ENCODE measurements at regions not wholly inside any gene's neighbourhood (a gene's known extent, or its start where the extent isn't known, plus 50 kb on each side); places are given as distances from the start of the nearest gene placed in this dataset.

DNA sequence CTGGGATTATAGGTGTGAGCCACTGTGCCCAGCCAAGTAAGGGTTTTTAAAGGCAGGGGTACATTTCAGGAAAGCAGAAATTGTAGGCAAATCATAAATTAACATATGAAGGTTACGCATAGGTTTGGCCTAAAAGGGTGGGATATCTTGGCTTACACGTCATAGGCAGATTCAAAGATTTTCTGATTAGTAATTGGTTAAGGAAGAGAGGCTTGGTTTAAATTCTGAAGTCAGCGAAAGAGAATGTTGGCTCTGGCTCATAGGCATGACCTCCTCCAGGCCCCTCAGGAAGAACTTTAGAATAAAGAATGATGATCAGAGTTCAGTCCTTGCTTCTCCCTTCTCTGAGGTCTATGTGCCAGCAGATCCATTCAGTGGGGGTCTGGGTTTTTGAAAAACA is 124.8 kb upstream of the RBBP6 start:
- Mint-ChIP-seq H3K4me3 (no peak overlapping the region), H3K27ac (no peak overlapping the region), H3K36me3 (ENCODE audit: low read depth) (no peaks in the 10 kb centered on the region), H3K27me3 (peaks cover 7% of the 10 kb centered on the region), H3K4me1 (ENCODE audit: low read depth) (no peaks in the 10 kb centered on the region), H3K9me3 (no peaks in the 10 kb centered on the region)
- ChIA-PET CTCF (no interaction called here), POLR2A (no interaction called here)
- DNase-seq (no peak), ATAC-seq (no peak)
- intact Hi-C loops (cut with micrococcal nuclease): no loop called here
- TF ChIP-seq, protein P1, sequence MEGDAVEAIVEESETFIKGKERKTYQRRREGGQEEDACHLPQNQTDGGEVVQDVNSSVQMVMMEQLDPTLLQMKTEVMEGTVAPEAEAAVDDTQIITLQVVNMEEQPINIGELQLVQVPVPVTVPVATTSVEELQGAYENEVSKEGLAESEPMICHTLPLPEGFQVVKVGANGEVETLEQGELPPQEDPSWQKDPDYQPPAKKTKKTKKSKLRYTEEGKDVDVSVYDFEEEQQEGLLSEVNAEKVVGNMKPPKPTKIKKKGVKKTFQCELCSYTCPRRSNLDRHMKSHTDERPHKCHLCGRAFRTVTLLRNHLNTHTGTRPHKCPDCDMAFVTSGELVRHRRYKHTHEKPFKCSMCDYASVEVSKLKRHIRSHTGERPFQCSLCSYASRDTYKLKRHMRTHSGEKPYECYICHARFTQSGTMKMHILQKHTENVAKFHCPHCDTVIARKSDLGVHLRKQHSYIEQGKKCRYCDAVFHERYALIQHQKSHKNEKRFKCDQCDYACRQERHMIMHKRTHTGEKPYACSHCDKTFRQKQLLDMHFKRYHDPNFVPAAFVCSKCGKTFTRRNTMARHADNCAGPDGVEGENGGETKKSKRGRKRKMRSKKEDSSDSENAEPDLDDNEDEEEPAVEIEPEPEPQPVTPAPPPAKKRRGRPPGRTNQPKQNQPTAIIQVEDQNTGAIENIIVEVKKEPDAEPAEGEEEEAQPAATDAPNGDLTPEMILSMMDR (IDR thresholded peaks at IDR 0.05): no peak

DNA sequence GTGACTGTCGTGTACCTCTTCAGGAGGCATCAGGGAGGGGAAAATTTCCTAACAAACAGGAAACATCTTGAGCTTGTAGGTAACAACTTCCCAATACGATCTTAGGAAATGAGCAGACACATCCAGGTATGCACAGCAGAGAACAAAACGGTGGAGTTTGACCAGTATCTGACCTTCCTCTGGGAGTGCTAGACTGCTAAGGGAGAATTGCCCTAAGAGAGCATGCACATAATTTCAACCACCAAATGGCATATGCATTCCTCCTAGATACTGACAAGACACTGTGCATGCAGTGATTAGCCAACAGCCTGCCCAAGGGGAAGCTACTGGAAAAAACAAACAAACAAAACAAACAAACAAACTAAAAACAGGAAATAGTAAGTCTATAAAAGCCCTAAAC is 120.6 kb upstream of the RBBP6 start:
- intact Hi-C loops (cut with micrococcal nuclease): no loop called here
- Mint-ChIP-seq H3K9me3 (no peaks in the 10 kb centered on the region), H3K27ac (no peak overlapping the region), H3K4me3 (no peak overlapping the region), H3K36me3 (ENCODE audit: low read depth) (no peaks in the 10 kb centered on the region), H3K4me1 (ENCODE audit: low read depth) (no peaks in the 10 kb centered on the region), H3K27me3 (peaks cover 7% of the 10 kb centered on the region)
- ChIA-PET POLR2A (no interaction called here), CTCF (no interaction called here)
- ATAC-seq (no peak), DNase-seq (no peak)
- TF ChIP-seq, protein P1 (IDR thresholded peaks at IDR 0.05): no peak

DNA sequence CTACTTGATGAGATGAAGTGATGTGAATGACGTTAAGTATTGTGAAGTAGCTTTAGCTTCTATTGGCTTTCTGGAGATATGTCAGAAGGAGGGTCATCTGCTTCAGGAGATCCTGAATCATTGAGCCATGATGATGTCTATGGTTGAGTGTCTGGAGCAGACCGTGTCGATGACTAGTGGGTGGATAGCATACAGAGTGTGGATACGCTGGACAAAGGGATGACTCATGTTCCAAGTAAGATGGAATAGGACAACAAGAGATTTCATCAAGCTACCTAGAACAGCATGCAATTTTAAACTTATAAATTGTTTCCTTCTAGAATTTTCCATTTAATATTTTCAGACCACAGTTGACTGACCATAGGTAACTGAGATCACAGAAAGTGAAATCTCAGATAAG is 116.1 kb upstream of the RBBP6 start:
- DNase-seq: no peak
- peaks cover 6% of the 10 kb centered on the region for H3K27me3 Mint-ChIP-seq
- H3K4me1 Mint-ChIP-seq (ENCODE audit: low read depth): no peaks in the 10 kb centered on the region
- intact Hi-C loops (cut with micrococcal nuclease): no loop called here
- ChIA-PET CTCF (no interaction called here), POLR2A (interaction anchor here (0.9 kb wide), 1 partner anchor 325 kb away, joined by 3 read pairs; no protein-coding TSS in a partner anchor)
- TF ChIP-seq, protein P1 (IDR thresholded peaks at IDR 0.05): no peak
- no peak overlapping the region for H3K4me3 Mint-ChIP-seq
- H3K27ac Mint-ChIP-seq: no peak overlapping the region
- ATAC-seq: no peak
- H3K36me3 Mint-ChIP-seq (ENCODE audit: low read depth): no peaks in the 10 kb centered on the region
- H3K9me3 Mint-ChIP-seq: no peaks in the 10 kb centered on the region

DNA sequence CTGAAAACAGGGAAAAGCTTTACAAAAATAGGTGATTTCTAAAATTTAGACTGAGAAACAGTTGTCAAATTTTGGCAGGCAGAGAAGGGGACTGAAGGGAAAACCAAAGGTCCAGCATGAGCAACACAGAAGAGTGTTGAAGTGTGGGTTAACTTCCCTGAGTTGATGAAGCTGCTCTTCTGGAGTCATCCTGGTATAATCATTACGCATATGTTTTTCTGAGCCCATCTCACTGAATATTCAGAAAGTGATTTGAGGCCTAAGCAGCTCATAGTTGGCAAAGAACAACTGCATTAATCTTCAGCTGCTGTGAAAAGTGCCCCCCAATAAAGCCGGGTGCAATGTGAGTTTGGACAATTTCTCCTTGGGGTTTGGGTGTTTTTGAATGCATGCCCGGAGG is 115.0 kb upstream of the RBBP6 start:
- Mint-ChIP-seq H3K36me3 (ENCODE audit: low read depth) (no peaks in the 10 kb centered on the region), H3K4me3 (no peak overlapping the region), H3K9me3 (no peaks in the 10 kb centered on the region), H3K4me1 (ENCODE audit: low read depth) (no peaks in the 10 kb centered on the region), H3K27me3 (peaks cover 7% of the 10 kb centered on the region), H3K27ac (no peak overlapping the region)
- TF ChIP-seq, protein P1 (IDR thresholded peaks at IDR 0.05): no peak
- ATAC-seq (no peak), DNase-seq (no peak)
- ChIA-PET POLR2A (interaction anchor here (0.5 kb wide), 1 partner anchor 21 kb away, joined by 3 read pairs; no protein-coding TSS in a partner anchor), CTCF (interaction anchor here (0.7 kb wide), 1 partner anchor 172 kb away, joined by 3 read pairs; no protein-coding TSS in a partner anchor)
- intact Hi-C loops (cut with micrococcal nuclease): no loop called here

DNA sequence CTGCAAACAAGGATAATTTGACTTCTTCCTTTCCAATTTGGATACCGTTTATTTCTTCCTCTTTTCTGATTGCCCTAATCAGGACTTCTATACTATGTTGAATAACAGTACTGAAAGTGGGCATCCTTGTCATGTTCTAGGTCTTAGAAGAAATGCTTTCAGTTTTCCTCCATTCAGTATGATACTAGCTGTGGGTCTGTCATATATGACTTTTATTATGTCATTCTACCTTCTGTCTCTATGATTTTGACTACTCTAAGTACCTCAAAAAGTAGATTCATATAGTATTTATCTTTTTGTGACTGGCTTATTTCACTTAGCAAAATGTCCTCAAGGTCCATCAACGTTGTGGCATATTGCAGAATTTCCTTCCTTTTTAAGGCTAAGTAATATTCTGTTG is 111.5 kb upstream of the RBBP6 start:
- H3K27me3 Mint-ChIP-seq: peaks cover 15% of the 10 kb centered on the region
- ATAC-seq (no peak), DNase-seq (no peak)
- TF ChIP-seq, protein P1 (IDR thresholded peaks at IDR 0.05): no peak
- no peaks in the 10 kb centered on the region for H3K36me3 Mint-ChIP-seq (ENCODE audit: low read depth)
- H3K4me3 Mint-ChIP-seq: no peak overlapping the region
- H3K27ac Mint-ChIP-seq: no peak overlapping the region
- POLR2A ChIA-PET: no interaction called here
- no peaks in the 10 kb centered on the region for H3K4me1 Mint-ChIP-seq (ENCODE audit: low read depth)
- intact Hi-C loops (cut with micrococcal nuclease): no loop called here
- no peaks in the 10 kb centered on the region for H3K9me3 Mint-ChIP-seq
- CTCF ChIA-PET: interaction anchor here (1.2 kb wide), 1 partner anchor 77 kb away, joined by 3 read pairs; no protein-coding TSS in a partner anchor

Data from activated CD8-positive, alpha-beta T cell treated with anti-CD3 and anti-CD28 coated beads for 36 hours (primary cell).